GM18519 (cell line): ENCODE measurements at regions not wholly inside any gene's neighbourhood (a gene's known extent, or its start where the extent isn't known, plus 50 kb on each side); places are given as distances from the start of the nearest gene placed in this dataset.

Source experiments
- ATAC-seq: cut with Tn5 transposase; IDR thresholded peaks from one replicate; pipeline ENCODE4 v1.9.1; 2021; ENCODE audit warnings: mild to moderate bottlenecking, moderate library complexity; ENCODE audit not compliant: unreplicated experiment, low FRiP score

DNA sequence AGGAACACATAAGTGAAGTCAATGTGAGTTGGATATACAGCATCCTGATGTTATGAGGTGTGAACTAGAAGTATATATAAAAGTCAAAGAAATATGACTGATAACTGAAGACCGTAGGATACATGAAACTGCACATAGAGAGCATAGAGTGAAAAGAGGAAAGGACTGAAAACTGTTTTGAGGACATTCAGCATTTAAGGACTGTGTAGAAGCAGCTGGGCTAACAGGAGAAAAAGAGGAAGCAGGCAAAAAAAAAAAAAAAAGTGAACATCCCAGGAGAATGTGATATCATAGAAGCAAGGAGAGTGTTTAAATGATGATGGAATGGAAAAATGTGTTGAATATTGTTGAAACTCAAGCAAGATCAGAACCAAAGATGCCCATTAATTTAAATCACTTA lies 363.5 kb downstream of the PCDH20 start:
- ATAC-seq: no peak

DNA sequence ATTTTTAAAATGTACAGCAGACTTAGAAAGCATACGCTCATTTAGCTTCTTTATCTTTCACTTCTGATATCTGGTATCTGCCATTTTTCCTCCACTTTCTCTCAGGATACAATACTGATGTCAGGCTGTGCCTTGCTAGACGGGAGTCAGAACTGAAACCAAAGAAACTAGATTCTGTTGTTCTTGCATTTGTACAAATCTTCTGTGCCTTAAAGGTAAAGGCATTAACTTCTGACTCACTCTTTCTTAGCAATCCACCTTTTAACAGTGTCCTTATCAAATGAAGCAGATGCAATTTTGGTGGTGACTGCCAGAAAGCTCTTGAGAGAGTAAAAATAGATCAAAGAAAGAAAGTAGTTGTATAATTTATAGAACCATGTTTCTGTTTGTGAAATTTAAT lies 370.4 kb downstream of the PCDH20 start:
- ATAC-seq: no peak

DNA sequence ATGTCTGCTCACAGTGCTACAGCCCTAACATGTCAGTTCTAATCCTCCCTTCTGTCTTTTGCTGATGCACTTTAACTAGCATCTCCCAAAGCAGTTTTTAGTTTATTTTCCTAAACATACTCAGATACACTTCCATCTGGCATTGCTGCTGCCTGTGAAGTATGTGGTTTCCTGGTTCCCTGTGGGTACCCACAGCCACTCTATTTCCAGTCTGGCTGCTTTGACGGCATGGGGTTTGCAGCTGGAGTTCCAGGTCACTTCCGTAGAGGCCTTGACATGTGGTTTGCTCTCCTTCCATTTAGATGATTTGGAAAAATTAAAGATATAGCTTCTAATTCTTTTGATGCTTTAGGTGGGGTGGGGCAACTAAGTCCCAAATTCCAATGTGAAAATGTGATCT lies 375.5 kb downstream of the PCDH20 start:
- ATAC-seq: no peak

DNA sequence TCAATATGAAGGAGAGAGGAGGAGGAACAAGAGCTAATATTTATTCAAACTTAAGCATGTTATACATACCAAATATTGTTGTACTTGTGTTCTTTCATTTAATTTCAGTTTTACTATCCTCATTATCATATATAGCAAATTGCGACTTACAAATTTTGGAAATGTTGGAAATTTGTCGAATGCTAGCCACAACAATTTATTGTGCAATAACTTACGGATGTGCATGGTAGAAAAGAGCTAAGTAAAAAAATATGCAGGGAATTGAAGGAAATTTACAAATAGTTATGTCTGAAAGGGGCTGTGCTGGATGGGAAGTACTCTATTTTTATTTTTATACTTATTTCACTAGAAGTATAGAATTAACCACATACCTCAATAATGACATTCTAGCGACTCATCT lies 376.3 kb downstream of the PCDH20 start:
- no peak for ATAC-seq

DNA sequence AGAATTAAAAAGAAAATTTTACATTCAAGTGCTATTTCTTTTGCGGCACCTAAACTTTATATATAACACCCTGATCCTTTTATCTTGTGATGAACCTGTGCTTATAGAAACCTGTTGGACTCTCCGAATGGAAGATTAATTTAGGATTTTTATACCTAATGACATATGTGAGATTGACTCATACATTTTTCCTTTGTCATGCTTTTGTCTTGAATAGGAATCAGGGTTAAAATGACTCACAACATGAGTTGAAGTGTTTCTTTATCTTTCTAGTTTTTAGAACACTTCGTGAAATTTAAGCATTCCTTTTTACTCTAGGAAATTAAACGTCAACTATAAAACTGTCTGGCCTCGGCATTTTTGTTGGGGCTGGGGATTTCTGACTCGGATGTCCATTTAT lies 378.9 kb downstream of the PCDH20 start:
- ATAC-seq: no peak

DNA sequence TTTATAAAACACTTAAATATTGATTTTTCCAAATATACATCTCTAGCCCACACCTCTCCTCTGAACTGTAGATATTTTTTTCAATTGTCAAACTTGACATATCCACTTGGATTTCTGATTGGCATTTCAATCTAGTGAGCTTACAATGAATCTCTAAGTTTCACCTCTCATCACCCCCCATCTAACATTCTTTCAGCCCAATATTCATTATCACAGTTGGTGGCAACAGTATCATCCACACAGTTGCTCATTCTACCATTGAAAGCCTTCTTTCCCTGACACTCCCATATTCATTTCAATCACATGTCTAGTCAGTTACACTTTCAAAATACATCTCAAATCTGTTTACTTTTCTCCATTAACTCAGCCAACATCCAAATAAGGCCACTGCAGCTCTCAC lies 385.2 kb downstream of the PCDH20 start:
- ATAC-seq: no peak

DNA sequence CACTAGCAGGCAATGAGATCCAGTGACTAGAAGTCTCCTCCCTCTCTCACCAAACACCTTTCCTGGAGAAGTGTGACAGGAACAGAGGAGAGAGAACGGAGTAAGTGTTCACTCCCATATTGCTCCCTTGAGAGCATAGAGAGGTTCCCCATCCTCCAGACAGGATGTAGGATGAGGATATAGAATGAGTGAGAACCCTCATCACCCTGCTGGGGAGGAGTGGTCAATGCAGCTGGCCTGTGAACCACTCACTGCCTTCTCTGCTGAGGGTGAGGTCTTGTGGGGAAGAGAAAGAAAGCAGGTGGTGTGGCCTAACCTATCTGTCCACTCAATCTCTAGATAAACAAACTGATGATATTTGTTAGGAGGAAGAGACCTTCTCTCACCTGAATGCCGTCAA lies 386.6 kb downstream of the PCDH20 start:
- ATAC-seq: no peak

DNA sequence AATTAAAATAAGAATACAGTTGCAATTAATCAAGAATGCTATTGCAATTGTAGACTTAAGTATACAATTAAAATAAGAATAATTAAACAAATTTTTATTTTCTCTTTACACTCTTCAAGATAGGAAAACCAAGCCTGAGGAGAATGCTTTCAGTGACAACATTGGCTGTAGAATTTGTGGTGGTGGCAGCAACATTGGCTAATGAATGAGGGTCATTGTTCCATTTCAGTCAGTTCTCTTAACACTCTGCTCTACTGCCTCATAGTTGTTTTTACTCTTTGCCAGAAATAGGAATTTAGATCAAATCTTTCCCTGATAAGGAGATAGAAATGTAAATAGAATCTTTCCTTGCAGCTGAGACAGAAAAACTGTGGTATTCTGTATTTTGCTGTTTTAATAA lies 391.6 kb downstream of the PCDH20 start:
- no peak for ATAC-seq

DNA sequence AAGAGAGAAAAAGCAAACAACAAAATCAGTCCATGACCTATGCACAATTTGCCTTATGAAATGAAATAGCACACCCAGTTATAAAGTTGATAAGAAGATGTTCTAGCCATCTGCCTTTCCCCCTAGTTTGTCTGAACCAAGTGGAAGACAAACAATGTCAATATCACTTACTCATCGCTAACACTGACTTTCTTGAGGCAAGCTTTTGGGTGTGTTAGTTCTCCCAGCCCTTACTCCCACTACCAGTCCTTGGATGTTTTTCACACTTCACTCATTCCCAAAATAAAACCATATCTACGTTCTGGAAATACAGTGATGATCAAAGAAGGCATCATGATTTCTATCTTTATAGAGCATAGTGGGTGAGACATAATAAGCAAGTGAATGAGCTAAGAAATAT lies 393.8 kb downstream of the PCDH20 start:
- ATAC-seq: no peak

DNA sequence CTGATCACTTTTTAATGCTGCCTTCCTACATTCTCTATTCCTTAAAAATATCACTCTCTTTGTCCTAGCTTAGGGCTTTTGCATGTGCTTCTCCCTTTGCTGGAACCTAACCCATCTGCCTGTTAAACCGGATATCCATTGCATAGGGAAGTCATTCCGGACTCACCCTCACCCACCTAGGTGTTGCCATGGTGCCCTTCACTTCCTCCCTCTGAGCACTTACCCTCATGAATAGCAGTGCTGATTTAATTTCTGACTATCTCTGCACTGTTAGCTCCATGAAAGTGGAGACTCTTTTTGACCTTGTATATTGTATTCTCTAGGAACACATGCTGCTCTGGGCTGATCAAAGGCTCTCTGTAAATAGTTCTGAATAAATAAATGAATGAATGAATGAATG lies 401.9 kb downstream of the PCDH20 start:
- no peak for ATAC-seq

DNA sequence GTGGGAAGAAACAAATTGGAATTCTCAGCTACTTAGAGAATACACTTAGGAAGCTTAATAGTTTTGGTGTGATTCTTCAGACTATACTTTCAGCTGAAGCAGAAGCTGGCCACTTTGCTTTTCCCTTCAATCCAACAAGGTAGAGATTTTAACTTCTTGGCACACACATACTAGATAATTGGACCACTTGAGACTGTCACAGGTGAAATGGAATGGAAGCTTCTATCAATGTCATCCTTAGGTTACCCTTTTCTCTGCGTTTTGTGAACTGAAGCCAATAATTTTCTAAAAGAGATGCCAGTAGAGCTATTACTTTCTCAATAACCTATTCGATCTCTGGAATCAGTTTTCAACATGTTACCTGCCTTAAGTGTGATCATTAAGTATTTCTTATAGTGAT lies 405.3 kb downstream of the PCDH20 start:
- ATAC-seq: no peak

DNA sequence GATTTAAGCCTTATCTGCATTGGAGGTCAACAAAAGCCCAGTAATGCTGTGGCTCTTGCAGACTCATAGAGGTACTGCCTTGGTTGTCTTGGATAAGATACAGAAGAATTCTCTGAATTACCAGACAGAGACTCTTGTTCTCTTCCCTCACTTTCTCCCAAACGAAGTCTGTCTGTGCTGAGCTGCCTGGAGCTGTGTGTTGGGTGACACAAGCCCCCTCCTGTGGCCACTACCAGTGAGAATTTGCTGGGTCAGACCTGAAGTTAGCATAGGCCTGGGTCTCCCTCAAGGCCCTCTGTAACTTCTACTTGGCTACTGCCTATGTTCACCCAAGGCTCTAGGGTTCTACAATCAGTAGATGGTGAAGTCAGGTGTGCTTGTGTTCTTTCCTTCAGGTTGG lies 413.0 kb downstream of the PCDH20 start:
- ATAC-seq: no peak

DNA sequence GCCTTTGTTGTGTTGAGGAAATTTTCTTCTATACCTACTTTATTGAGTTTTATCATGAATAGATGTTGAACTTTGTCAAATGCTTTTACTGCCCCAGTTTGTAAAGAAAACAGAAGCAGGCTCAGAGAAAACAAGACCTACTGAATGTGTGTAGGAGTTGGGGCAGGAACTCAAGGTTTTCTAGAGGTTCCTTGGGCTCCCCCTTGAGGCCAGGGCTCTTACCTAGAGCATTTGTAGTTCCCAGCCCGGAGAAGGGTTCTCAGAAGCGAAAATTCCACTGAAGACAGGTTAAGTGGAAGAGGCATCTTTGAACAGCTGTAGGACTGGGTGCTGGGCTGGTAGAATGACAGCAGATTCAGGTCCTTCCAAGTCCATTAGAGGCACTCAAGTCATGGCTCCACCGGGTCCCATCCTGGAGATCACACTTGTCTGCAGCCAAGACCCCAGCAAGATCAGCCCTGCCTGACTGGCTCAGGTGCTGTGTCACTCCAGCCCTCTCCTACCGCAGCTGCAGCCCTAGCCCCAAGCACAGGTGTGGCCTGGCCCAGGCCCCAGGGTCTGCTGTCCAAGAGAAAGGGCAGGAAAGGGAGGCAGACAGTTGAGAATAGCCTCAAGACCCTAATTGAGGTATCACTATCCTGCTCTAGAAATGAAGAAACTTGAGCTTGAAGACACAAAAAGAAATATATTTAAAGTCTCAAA lies 425.5 kb downstream of the PCDH20 start:
- no peak for ATAC-seq

DNA sequence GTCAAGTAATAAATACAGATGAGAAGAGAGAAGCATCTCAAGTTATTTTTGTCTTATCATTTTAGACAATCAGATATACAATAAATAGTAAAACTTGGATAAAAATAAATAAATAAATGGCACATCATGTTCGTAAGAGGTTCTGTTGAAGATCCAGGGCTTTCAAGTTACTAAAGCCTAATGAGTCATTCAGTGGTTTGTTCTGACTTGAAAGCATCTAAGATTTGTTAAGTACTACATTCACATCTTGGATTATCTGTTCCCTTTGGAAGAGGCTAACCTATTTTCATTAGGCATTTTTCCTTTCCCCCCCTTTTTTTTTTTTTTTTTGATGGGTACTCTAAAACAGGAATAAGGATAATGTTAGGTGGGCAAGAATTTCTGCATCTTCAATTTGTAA lies 429.3 kb downstream of the PCDH20 start:
- no peak for ATAC-seq

DNA sequence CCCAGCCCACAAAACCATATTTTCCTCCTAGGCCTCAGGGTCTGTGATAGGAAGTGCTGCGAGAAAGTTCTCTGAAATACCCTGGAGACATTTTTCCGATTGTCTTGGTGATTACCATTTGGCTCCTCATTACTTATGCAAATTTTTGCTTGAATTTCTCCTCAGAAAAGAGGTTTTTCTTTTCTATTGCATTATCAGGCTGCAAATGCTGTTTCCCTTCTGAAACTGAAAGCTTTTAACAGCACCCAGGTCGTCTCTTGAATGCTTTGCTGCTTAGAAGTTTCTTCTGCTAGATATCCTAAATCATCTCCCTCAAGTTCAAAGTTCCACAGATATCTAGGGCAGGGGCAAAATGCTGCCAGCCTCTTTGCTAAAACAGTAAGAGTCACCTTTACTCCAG lies 434.2 kb downstream of the PCDH20 start:
- no peak for ATAC-seq

DNA sequence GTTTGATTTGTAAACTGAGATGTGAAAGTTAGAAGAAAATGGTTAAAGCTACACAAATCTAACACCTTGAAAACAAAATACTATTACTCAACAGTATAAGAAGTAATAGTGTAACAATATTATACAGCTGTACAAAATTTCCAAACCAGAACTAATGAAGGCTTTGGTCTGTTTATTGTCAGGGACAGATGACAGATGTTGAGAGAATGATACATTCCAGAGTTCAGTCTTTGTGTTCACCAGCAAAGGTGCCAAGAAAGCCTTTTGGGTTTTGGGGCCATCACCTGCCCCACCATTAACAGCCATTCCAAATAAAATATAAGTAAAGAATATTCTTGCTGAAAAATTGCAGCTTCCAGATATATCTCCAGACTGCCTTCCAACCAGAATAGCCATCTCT lies 439.3 kb downstream of the PCDH20 start:
- ATAC-seq: no peak

DNA sequence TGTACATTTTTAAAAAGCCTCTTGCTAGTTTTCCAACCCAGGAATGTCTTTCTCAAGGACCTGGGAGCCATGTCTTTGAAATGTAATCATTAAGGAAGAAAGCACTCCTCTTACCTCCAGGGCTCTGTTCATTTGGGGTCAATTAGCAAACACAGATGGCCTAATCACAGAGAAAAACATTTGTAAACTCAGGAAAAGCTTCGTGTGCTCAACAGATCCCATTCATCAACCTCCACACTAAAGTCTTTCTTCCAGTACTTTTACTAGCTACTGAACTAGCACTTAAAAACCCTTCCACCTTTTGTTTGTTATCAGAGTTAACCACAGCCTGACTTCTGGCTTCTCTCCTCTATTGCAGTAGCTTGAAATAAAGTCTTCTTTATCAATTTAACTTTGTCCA lies 441.4 kb downstream of the PCDH20 start:
- no peak for ATAC-seq

DNA sequence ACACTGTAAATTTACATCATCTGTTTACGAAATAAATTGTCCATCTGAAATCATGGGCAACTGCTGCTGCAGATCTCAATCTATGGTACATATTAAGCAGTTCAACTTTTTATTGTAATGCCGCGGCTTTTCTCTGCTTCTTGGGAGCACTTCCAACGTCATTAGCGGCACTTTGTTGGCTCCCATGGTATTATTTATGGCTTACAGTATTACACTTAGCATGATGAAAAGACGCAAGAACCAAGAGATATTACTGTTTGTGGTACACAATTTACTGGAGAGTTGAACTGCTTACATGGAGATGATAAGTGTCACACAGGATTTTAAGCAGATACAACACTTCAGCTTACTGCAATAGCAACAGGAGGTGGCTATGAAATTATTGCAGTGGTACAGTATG lies 442.1 kb downstream of the PCDH20 start:
- no peak for ATAC-seq

DNA sequence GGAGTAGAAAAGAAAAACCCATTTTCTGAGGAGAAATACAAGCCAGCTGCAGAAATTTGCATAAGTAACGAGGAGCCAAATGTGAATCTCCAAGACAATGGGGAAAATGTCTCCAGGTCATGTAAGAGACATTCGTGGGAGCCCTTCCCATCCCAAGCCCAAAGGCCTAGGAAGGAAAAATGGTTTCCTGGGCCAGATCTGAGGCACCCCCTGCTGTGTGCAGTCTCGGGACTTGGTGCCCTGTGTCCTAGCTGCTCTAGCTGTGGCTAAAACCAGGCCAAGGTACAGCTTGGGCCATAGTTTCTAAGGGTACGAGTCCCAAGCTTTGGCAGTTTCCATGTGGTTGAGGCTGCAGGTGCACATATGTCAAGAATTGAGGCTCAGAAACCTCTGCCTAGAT lies 444.9 kb downstream of the PCDH20 start:
- ATAC-seq: no peak

DNA sequence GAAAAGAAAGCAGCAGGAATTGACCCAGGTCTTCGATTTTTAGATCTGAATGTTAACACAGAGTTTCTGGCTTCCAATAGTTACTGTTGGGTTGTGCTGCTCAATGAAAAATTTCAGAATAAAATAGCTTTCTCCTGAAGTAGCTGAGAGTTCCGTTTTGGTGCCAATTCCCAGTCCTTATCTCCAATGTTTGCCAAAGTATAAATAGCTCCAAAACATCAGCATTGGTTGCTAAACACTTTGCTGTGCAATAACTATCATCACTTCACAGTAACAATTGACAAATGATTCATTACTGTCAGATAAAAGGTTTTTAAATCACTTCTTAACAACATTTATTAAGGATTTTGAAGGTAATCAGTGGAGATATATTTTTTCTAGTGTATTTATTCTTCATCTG lies 446.0 kb downstream of the PCDH20 start:
- ATAC-seq: no peak

DNA sequence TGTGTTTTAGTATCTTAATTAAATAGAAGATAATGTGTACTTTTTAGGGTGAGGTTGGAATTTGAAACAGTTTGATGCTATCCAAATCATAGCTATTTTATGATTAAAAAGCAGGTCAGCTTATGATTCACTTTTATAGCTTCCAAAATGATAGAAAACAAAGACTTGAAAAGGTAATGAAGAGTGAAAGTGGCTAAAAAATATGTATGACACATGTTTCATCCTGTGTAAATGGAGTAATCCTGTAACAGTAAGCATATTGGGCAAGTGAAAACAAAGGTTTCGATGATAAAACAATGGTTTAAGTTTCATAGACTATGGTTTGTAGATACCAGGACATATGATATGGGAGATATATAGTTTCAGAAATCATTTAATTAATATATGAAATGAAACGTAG lies 456.2 kb downstream of the PCDH20 start:
- no peak for ATAC-seq

DNA sequence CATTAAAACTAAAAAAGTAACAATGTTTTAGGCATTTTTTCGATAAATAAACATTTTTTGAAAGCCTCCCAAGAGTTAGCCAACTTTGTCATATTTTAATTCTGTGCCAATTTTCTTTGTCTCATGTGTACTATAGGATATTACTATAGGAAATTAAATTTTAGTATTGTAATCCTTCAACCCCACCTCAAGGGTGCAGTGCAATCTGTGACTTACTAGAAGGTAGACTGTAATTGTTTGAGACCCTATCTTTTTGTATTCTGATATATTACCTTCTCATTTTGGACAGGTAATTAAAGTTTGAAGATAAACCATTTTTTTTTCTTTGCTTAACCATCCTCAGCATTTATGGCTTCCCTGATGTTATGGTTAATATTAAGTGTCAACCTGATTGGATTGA lies 457.8 kb downstream of the PCDH20 start:
- ATAC-seq: no peak

DNA sequence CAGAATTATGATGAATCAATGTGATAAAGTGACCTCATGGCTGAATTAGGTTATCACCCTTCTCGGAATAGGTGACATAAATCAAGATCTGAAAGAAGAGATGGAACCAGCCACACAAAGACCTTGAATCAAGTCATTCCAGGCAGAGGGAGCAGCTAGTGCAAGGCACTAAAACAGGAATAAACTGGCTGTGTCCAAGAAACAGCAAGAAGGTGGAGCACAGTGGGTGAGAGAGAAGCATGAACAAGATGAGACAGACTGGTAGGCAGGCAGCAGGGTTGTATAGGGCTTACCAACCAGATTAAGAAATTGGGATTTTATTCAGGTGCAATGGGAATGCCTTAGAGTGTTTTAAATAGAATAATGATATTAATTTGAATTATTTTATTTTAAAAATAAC lies 470.3 kb downstream of the PCDH20 start:
- no peak for ATAC-seq
